Smooth muscle cell (in vitro differentiated cells): ENCODE measurements at regions not wholly inside any gene's neighbourhood (a gene's known extent, or its start where the extent isn't known, plus 50 kb on each side); places are given as distances from the start of the nearest gene placed in this dataset.

Source experiments
- DNase-seq: peaks from one replicate; lab custom pipeline; 2025; ENCODE audit not compliant: unreplicated experiment; lab: John Stamatoyannopoulos, UW
- H2AFZ ChIP-seq: fragments of 200-600 bp; sonication (generic); 2 replicates; pipeline ENCODE4 v1.6.0; 2016; ENCODE audit warnings: antibody characterized with exemption, low read depth, mild to moderate bottlenecking
- H3F3A ChIP-seq: fragments of 200-600 bp; sonication (generic); 2 replicates; pipeline ENCODE4 v1.6.0; 2017; ENCODE audit warnings: antibody characterized with exemption, low read depth
- H3K27ac ChIP-seq: fragments of 200-600 bp; sonication (generic); 2 replicates; pipeline ENCODE4 v1.5.1; 2016; ENCODE audit warnings: low read depth, mild to moderate bottlenecking
- H3K27me3 ChIP-seq: fragments of 200-600 bp; sonication (generic); 2 replicates; pipeline ENCODE4 v1.6.1; 2016; ENCODE audit warnings: low read depth, mild to moderate bottlenecking
- H3K36me3 ChIP-seq: fragments of 200-600 bp; sonication (generic); 2 replicates; pipeline ENCODE4 v1.5.1; 2016; ENCODE audit warnings: low read depth
- H3K4me1 ChIP-seq: fragments of 200-600 bp; sonication (generic); 2 replicates; pipeline ENCODE4 v1.5.1; 2016; ENCODE audit warnings: low read depth
- H3K4me2 ChIP-seq: fragments of 200-600 bp; sonication (generic); 2 replicates; pipeline ENCODE4 v1.6.0; 2016; ENCODE audit warnings: mild to moderate bottlenecking
- H3K4me3 ChIP-seq: fragments of 200-600 bp; sonication (generic); 2 replicates; pipeline ENCODE4 v1.5.1; 2016; ENCODE audit warnings: mild to moderate bottlenecking
- H3K79me2 ChIP-seq: fragments of 200-600 bp; sonication (generic); 2 replicates; pipeline ENCODE4 v1.6.0; 2016; ENCODE audit warnings: low read depth, mild to moderate bottlenecking
- H3K9ac ChIP-seq: fragments of 200-600 bp; sonication (generic); 2 replicates; pipeline ENCODE4 v1.6.0; 2016; ENCODE audit warnings: low read depth
- H3K9me3 ChIP-seq: fragments of 200-600 bp; sonication (generic); replicated peaks from 2 replicates; pipeline ENCODE4 v1.5.1; 2016; ENCODE audit warnings: low read depth
- H4K20me1 ChIP-seq: fragments of 200-600 bp; sonication (generic); 2 replicates; pipeline ENCODE4 v1.6.0; 2016; ENCODE audit warnings: low read depth
- WGBS: methylation state at CpG from one replicate; pipeline ENCODE4 v1.1.7; 2016; ENCODE audit warnings: low lambda C conversion rate; 5-methylcytosine and 5-hydroxymethylcytosine counted together
- TF ChIP-seq, protein P1 (sequence below): fragments of 200-600 bp; sonication (generic); IDR thresholded peaks from 2 replicates; pipeline ENCODE4 v1.5.1; 2017; ENCODE audit warnings: borderline replicate concordance, mild to moderate bottlenecking, antibody characterized with exemption; ENCODE audit not compliant: insufficient read depth, poor library complexity, severe bottlenecking

- no peaks in the 10 kb centered on the region for H3K4me1 ChIP-seq
- H3K27ac ChIP-seq, result no peak overlapping the region
- no peaks in the 10 kb centered on the region for H4K20me1 ChIP-seq
- no peaks in the 10 kb centered on the region for H3F3A ChIP-seq
- H3K9ac ChIP-seq, result no peak overlapping the region
- no peak overlapping the region for H3K4me3 ChIP-seq
- no peak overlapping the region for H3K4me2 ChIP-seq
- no peaks in the 10 kb centered on the region for H3K27me3 ChIP-seq
- no peak for DNase-seq
- H3K9me3 ChIP-seq, result no peaks in the 10 kb centered on the region
- no peaks in the 10 kb centered on the region for H3K36me3 ChIP-seq
- no peaks in the 10 kb centered on the region for H3K79me2 ChIP-seq
- 91% methylated on average over 4 of the region's 4 CpGs for WGBS
- TF ChIP-seq, protein P1, sequence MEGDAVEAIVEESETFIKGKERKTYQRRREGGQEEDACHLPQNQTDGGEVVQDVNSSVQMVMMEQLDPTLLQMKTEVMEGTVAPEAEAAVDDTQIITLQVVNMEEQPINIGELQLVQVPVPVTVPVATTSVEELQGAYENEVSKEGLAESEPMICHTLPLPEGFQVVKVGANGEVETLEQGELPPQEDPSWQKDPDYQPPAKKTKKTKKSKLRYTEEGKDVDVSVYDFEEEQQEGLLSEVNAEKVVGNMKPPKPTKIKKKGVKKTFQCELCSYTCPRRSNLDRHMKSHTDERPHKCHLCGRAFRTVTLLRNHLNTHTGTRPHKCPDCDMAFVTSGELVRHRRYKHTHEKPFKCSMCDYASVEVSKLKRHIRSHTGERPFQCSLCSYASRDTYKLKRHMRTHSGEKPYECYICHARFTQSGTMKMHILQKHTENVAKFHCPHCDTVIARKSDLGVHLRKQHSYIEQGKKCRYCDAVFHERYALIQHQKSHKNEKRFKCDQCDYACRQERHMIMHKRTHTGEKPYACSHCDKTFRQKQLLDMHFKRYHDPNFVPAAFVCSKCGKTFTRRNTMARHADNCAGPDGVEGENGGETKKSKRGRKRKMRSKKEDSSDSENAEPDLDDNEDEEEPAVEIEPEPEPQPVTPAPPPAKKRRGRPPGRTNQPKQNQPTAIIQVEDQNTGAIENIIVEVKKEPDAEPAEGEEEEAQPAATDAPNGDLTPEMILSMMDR, result no peak
- H2AFZ ChIP-seq, result no peak overlapping the region
These were observed 422.0 kb upstream of the FRG2C start for GRCh38 chr3:75242012-75242735.

GRCh38 chr3:75248974-75249373, 415.2 kb upstream of the FRG2C start:
- no peaks in the 10 kb centered on the region for H3K79me2 ChIP-seq
- H3F3A ChIP-seq, result no peaks in the 10 kb centered on the region
- H3K36me3 ChIP-seq, result no peaks in the 10 kb centered on the region
- H3K27me3 ChIP-seq, result no peaks in the 10 kb centered on the region
- no peaks in the 10 kb centered on the region for H4K20me1 ChIP-seq
- no peaks in the 10 kb centered on the region for H3K4me1 ChIP-seq
- H3K4me2 ChIP-seq, result no peak overlapping the region
- no peak overlapping the region for H3K4me3 ChIP-seq
- H3K9ac ChIP-seq, result no peak overlapping the region
- TF ChIP-seq, protein P1, result no peak
- H2AFZ ChIP-seq, result no peak overlapping the region
- DNase-seq, result no peak
- no peak overlapping the region for H3K27ac ChIP-seq
- no peaks in the 10 kb centered on the region for H3K9me3 ChIP-seq

GRCh38 chr3:75254685-75255084, 409.4 kb upstream of the FRG2C start:
- DNase-seq, result no peak

More at GRCh38 chr3:75254685-75255084, 409.4 kb upstream of the FRG2C start:
- TF ChIP-seq, protein P1, result no peak
- Histone ChIP-seq H3K4me3 (no peak overlapping the region), H3K9ac (no peak overlapping the region), H3K9me3 (no peaks in the 10 kb centered on the region), H2AFZ (no peak overlapping the region), H3K4me1 (no peaks in the 10 kb centered on the region), H4K20me1 (no peaks in the 10 kb centered on the region), H3K79me2 (no peaks in the 10 kb centered on the region), H3K36me3 (no peaks in the 10 kb centered on the region), H3K27ac (no peak overlapping the region), H3K4me2 (no peak overlapping the region), H3F3A (no peaks in the 10 kb centered on the region), H3K27me3 (no peaks in the 10 kb centered on the region)
- 68% methylated on average over 3 of the region's 3 CpGs for WGBS
